NCI-H748 treated with DMSO at 0.1 percent for 48 hours (cell line): ENCODE measurements at regions not wholly inside any gene's neighbourhood (a gene's known extent, or its start where the extent isn't known, plus 50 kb on each side); places are given as distances from the start of the nearest gene placed in this dataset.
A peak's percentile ranks its signal among the peaks of the same experiment; 100 is the strongest.

Source experiments
- DNase-seq: peaks from one replicate; lab custom pipeline; 2025; lab: John Stamatoyannopoulos, UW

- DNase-seq = no peak
Observed at GRCh38 chr2:5540856-5541255, 151.3 kb upstream of the SOX11 start.

DNA sequence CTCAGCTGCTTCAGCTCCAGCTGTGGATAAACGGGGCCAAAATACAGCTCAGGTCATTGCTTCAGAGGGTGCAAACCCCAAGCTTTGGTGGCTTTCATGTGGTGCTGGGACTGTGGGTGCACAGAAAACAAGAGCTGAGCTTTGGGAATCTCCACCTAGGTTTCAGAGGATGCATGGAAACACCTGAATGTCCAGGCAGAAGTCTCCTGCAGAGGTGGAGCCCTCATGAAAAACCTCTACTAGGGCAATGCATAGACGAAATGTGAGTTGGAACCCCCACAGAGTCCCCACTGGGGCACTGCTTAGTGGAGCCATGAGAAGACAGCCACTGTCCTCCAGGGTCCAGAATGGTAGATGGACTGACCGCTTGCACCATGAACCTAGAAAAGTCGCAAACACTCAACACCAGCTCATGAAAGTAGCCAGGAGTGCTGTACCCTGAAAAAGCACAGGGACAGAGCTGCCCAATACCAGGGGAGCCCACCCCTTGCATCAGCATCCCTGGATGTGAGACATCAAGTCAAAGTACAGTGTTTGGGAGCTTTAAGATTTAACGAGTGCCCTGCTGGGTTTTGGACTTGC lies 147.9 kb upstream of the SOX11 start:
- DNase-seq = no peak

DNA sequence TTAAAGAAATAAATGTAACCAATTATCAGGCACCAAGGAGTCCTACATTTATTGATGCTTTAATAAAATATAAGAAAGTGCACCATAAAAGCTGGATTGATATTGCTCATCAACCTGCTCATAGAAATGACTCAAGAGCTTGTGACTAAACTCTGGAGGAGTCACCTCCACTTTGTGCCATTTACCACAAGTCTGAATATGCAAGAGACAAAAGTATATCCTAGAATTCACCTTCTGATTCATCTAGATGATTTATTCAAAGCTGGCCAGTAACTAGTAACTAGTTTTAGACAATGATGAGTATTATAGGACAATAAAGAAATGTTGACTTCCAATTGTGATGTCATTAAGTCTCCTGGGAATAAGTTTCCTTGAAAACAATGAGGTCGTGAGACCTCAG lies 146.0 kb upstream of the SOX11 start:
- DNase-seq = no peak

DNA sequence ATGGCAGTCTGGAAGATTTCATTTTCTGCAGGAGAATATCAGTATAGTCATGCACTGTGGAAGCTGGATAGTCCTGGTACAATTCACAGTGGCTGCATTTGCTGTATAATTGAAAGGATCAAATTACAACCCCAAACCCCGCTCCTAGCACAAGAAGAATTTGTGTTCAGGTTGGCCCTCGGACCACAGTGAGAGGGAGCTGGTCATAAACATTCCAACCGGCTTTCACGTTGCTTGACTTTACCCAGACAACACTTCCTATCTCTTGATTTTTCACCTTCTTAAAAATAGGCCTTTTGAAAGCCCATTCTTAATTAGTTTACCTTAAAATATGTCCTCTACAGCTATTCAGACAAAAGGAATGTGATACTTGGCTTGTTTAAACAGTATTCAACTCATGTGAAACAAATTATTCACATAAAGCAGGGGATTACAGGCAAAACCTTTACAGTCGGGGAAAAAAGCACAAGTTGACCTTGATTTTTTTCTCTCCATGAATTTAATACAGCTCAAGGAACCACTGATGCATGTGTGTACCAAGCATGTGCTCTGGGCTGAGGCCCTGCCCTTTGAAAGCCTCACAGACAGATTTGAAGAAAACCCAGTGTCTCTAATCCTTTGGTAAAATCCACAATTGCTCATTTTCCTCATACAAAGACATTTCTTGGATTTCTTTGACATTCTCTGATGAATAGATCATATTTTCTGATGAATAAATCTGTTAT lies 143.0 kb upstream of the SOX11 start:
- DNase-seq = peak; percentile 22

DNA sequence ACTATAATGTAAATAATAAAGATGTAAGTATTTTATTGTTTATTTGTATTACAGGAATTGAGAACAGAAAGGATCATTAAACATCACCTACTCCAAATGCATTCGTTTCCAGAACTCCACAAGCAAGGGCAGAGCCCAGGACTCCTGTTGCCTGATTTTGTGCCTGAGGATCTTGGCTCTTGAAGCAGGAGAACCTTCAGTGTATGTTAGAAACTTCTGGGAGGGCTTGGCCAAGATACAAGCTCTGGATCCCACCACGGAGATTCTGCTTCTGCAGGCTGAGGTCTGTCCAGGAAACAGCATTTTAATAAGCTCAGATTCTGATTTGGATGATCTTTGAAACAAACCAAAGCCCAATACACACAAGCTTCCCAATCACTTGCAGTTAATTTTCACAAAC lies 142.4 kb upstream of the SOX11 start:
- DNase-seq = no peak

DNA sequence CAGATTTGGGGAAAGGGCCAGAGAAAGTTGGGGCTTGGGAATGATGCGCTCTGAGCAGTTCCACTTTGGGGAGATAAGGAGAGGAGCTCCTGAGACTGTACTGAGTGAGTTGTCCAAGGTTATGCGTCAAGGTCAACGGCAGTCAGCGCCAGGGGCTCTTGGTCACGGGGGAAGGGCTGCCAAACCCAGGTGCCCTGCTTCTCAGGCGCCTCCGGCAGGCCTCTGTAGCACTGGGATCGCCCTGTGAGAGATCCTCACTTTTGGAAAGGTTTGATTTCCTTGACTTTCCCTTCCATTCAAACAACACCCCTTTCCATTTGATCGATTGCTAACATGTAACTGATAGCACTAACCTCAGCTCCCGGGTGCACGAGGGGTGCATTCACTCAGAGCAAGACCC lies 136.5 kb upstream of the SOX11 start:
- no peak for DNase-seq

- no peak for DNase-seq
Observed at GRCh38 chr2:5561006-5561405, 131.2 kb upstream of the SOX11 start.

GRCh38 chr2:5562426-5562825 lies 129.8 kb upstream of the SOX11 start:
- no peak for DNase-seq

DNA sequence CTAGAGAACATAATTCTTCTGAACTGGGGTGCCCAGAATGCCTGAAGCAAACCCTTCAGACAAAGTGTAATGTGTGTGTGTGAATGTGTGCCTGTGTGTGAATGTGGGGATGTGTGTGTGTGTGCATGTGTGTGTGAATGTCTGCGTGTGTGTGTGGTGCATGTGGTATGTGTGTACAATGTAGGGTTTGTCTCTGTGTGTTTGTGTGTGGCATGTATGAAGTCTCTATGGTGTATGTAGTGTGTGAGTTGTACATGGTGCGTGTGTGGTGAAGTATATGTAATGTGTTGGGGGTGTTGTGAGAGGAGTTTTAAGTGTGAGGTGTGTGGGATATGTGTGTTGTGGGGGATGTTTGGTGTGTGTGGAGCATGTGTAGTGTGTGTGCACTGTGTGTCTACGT lies 129.3 kb upstream of the SOX11 start:
- DNase-seq = no peak

- DNase-seq = no peak
Observed at GRCh38 chr2:5563411-5563810, 128.8 kb upstream of the SOX11 start.

DNA sequence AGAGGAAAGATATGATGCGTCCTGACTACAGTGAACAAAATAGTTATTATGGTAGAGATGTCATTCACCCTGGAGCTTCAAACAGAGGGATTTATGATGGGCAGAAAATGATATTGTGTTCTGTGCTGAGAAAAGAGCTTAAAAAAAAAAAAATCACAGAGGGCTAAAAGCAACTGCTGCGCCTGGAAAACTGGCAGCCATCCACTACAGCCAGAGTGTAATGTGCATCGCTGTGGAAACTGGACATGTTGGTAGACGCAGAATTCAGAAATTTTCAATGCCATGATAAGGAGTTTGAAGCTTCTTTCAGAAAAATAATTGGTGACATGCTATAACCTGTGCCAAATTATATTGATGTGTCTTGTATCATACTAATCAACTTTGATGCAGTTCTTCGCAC lies 122.9 kb upstream of the SOX11 start:
- DNase-seq = no peak

GRCh38 chr2:5576015-5576414 lies 116.2 kb upstream of the SOX11 start:
- DNase-seq = no peak

- no peak for DNase-seq
Observed at GRCh38 chr2:5587766-5588165, 104.4 kb upstream of the SOX11 start.

DNA sequence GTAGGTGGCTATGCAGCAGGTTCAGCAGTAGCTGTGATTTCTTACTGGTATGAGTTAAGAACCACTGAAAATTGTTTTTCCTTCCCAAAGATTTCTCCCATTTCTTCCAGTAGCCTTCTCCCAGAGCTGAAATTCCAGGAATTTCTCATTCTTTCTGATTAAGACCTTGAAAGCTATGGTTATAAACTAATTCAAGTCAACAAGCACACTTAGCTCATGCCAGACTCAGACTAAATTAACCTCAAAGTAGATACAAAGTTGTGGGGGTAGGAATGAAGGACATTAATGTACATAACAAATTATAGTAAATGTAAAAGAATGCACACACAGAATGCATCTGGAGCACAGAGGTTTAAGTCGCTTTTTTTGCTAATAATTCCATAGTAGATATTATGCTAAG lies 103.6 kb upstream of the SOX11 start:
- DNase-seq = no peak

GRCh38 chr2:5589183-5589582 lies 103.0 kb upstream of the SOX11 start:
- no peak for DNase-seq

DNA sequence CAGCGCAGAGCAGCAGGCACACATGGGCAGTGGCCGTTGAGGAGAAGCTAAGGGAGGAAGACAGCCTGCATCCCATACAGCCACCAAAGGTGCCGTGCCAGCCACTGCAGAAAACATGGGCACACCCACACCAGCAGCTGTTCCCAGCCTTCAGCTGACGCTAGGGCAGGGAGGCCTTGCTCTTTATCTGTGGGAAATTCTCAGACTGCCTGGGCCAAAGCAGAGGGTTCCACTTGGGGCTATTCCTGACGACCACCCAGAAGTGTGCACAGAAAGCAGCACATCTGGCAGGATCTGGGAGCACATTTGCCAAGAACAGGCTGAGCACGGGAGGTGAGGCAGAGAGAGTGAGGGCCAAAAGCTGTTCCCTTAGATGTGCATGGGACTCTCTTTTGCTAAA lies 101.3 kb upstream of the SOX11 start:
- no peak for DNase-seq

DNA sequence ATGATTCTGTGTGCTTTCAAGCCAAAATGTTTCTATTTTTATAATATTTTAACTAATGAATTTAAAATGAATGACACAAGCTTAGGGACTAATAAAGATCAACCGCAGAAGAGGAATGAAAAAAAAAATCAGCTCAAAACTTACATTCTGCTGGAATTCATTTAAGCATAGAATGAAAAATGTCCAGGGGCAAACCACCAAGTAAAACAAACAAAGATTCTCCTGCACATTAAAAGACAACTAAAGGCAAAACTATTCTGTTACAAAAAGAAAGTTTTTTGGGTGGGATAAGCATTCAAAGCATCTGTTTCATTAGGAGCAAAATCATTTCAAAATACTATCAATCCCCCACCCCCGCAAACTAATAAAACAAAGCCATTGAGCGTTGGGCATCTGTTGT lies 99.3 kb upstream of the SOX11 start:
- no peak for DNase-seq

GRCh38 chr2:5594249-5594695 lies 97.9 kb upstream of the SOX11 start:
- DNase-seq = no peak

DNA sequence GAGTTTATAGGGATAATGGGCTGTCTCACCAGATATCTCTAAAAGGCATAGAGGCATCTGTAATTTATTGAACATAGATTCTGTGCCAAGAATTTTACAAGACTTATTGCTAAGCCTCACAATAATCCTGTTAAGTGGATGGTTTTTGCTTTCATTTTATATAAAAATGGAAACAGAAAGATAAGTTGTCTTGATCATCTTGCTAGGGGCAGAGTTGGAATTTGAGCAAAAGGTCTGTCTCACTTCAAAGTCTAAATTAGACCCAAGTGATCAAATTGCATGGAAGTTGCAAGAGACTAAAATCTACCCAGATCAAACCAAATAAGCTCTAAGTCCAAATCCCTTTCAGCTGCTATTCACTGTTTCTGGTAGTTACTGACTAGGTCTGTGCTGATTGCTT lies 95.3 kb upstream of the SOX11 start:
- no peak for DNase-seq

DNA sequence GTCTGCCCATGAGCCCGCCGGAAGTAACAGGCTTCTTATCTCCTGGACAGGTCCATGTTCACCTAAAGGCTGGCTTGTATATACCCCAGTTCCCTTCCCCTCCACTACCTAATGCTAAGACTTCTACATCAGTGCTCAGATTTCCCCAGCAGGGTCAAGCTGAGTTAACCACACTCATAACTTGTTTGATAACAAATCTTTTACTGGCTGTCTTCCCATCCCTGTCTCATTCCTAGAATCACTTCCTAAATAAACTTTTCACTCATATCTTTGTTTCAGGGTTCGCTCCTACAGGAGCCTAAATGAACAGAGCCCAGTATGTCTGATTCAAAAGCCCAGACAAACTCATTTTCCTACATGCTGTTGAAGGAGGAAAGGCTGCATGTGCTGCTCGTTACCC lies 94.0 kb upstream of the SOX11 start:
- no peak for DNase-seq

DNA sequence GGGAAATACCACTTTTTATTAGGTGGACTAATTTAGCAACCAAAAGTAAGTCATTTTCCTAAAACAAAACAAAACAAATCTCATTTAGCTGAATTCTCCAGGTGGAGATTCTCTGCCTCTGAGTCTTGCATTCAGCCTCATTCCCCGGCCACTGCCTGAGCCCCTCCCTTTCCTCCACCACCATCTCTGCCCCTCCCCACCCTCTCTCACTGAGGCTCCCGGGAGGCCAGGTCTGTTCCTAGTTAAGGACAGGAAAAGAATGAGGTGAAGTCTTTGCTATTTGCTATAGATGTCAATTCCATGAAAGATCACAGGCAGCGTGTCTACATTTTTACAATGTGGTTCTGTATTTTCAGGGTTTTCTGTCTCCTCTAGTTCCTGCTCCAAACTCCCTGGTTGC lies 83.0 kb upstream of the SOX11 start:
- no peak for DNase-seq

DNA sequence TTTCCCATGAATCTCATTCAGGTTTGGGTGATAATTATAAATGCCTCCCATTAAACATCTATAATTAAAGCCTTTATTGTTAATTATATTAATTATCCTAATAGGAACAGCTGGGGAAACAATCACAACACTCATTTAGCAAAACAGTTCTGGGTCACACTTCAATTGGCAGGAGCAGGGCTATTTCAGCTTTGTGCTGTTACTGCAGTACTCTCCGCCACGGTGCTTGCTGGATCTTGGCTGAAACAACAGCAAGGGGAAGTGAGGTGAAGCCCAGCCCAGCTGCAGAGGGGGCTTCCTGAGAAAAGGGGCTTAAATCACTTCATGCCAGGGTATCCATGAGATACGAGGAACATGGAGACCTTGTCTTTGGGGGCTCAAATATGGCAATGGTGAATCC lies 79.5 kb upstream of the SOX11 start:
- DNase-seq = no peak

- DNase-seq = no peak
Observed at GRCh38 chr2:5616019-5616418, 76.2 kb upstream of the SOX11 start.

- no peak for DNase-seq
Observed at GRCh38 chr2:5617358-5617757, 74.8 kb upstream of the SOX11 start.
